HG03175 (cell line): ENCODE measurements at regions not wholly inside any gene's neighbourhood (a gene's known extent, or its start where the extent isn't known, plus 50 kb on each side); places are given as distances from the start of the nearest gene placed in this dataset.

Source experiments
- ATAC-seq: cut with Tn5 transposase; IDR thresholded peaks from one replicate; pipeline ENCODE4 v1.9.1; 2021; ENCODE audit warnings: mild to moderate bottlenecking, moderate library complexity; ENCODE audit not compliant: unreplicated experiment

DNA sequence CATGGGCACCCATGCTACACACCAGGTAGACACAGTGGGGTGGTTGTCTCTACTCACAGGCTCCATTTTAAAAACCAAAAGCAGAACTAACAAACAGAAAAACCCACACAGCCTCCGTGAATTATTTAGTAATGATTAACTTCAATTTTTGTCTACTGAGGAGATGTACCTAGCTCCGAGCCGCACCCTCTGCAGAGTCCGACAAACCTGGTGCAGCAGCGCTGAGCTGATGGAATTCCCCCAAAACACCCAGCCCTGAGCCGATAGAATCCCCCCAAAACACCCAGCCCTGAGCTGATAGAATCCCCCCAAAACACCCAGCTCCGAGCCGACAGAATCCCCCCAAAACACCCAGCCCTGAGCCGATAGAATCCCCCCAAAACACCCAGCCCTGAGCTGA, 927.0 kb downstream of the BRD1 start:
- no peak for ATAC-seq

GRCh38 chr22:48900327-48900597, 927.4 kb downstream of the BRD1 start:
- ATAC-seq, result no peak

GRCh38 chr22:48899523-48900326, 927.9 kb downstream of the BRD1 start:
- ATAC-seq, result no peak

DNA sequence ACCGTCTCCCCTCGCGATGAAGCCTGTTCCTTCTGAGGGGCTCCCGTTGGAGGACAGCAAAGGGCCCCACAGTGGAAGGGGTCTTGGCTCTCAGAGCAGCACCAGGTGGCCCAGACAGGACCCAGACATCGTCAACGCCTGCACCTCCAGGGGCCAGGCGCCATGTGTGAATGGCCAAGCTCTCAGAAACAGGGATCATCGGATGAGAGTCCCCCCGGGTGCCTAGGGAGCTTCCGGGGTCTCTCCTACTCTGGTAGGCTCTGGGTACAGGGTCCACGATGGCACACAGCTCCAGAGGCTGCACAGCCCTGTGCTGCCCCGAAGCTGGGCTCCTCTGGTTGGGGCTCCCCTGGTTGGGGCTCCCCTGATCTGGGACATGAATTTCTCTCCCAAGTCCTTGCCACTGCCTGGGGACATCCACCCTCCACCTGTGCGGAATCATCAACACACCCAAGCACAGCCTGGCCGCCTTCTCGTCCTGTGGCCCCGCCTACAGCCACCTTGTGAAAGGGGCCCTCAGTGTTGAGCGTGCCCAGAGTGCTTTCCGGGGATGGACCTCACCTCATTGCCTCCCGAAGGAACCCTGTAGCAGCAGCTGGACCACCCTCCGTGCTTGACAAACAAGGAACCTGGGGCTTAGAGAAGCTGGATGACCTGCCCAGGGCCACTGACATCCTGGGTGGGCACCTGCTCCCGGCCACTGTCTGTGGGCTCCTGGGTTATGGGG, 929.0 kb downstream of the BRD1 start:
- ATAC-seq, result no peak

DNA sequence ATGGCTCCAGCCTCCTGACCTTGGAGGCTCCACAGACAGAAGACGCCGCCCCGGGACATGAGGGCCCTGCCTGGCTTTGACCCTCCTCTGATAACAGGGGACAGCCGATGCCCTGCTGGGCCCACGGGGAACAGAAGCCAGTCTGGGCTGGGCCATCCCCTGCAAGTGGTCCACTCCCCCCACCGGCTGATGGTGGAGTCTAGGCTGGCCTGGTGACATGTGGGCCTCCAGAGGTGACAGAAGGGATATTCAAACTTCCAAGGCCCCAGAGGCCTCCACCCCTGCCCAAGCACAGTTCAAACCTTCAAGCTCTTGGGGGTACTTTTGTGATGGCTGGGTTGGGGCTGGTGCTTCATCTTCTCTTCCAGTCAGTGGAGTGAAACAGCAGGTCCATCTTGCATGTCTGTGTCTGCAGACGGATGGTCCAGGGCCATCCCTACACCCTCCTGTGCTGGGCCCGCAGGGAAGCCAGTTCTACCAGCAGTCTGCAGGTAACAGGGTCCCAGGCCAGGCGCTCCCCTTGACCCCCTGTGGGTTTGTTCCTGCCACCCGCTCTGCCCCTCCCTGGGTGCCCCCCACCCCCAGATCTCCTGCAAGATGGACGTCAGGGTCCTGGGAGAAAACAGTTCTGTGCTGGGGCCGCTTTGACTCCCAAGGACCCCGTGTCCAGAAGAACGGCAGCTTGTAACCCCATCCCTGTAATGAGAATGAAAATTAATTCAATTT, 929.9 kb downstream of the BRD1 start:
- ATAC-seq, result no peak

DNA sequence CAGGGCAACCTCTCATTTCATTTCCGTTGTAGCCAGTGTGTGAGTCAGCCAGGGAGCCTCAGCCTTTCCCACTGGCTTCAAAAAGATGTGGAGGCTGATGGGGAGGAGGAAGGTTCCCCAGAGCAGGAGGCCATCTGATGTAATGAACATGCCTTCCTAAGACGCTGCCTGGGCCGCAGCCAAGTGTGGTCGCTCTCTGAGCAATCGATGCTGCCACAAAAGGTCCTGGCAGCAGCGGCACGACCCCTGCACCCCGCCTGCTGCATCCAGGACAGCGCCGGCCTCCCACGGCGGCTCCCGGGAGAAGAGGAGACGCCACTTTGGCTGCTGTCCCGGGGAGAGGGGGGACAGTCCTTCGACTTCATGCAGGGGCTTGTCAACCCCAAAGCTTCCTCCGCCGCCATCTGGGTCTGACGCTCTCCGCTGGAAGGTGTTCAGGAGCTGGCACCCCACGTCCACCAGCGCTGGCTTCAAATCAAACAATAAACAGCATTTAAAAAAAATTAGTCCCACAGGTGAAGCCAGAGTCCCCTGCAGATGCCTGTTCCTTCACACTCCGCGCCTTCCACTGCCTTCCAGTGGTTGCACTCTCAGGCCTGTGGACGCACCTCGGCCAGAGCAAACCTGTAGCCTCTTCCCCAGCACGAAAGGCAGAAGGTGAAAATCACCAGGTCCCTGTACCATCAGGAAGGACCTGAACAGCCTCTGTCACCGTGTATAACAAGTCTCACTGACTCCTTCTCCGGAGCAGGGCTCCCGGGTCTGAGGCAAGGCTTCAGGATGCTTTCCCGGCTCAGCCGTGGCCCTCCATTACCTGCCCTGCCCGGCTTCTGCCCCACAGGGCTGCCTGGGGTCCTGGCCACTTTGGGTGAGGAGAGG, 930.7 kb downstream of the BRD1 start:
- no peak for ATAC-seq

- no peak for ATAC-seq
Observed at GRCh38 chr22:48895831-48896765, 931.6 kb downstream of the BRD1 start.

GRCh38 chr22:48895336-48895735, 932.3 kb downstream of the BRD1 start:
- ATAC-seq, result no peak

DNA sequence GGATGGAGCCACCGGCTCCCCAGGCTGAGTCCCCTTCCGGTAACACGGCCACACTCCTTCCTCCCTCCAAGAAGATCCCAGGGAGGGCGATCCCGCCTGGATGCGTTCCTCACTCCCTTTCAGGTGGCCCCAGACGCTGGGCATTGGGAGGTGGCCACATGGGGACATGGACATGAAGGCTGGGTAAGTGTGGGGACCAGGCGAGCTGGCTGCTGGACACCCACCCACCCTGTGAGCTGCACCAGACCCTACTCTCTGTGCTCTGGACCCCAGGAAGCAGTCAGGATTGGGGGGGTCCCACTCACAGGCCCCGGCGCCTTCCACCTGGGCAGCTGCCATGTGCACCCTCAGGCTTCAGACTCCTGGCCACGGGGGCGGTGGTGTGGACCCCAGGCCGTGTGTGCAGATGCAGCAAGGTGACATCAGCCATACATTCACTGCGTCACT, 932.8 kb downstream of the BRD1 start:
- ATAC-seq, result no peak

DNA sequence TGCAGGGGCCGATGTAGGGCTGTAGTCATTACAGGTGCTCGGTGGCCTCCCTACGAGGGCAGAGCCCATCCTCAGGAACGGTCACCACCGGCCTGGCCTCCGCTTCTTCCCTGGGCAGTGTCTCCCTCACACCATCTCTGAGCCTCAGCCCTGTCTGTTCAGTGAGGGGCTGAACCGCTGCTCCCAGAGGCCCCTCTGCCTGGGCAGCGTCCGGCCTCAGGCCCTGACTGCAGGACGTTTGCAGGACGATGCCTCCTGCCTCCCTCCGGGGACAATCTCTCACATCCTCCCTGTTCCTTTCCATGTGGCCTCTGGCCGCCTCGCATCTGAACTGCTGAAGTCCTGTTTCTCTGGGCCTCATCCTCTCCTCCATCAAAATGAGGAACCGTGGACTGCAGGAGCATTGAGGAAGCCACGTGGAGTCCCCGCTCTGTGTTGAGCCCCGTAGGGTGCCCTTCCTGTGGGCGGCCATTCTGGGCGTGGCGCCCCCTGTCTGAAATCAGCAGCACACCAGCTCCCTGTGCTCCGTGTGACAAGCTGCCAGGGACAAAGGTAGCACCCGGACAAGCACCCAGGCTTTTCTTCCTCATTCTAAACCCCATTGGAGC, 933.5 kb downstream of the BRD1 start:
- ATAC-seq, result no peak

- no peak for ATAC-seq
Observed at GRCh38 chr22:48893288-48894063, 934.2 kb downstream of the BRD1 start.

DNA sequence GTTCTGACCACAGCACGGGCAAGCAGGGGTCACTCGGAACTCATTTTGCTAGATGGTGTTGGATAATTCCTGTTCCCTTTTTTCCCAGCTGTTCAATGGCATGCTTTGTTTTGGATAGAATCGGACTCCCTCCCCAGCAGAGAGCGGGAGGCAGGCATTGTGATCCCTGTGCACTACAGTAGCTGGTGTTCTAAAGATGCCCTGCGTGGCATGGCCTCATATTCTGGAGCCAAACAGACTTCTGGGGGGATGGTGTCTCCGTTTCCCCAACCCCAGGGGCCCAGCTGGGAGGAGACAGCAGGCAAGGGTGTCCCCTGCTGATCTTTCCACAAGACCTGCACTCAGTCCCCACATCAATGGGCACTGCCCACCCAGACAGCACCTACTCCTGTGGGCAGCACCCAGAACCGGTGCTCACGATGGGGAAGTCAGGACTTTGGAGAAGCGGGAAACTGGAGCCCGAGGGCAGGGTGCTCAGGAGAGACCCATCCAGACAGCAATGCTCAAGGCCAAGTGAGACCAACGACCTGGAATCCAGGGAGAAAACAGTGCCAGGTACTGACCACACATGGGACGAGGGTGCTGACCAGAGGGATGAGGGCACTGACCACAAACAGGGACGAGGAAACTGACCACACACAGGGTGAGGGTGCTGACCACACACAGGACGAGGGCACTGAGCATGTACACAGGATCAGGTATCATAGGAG, 934.9 kb downstream of the BRD1 start:
- no peak for ATAC-seq

DNA sequence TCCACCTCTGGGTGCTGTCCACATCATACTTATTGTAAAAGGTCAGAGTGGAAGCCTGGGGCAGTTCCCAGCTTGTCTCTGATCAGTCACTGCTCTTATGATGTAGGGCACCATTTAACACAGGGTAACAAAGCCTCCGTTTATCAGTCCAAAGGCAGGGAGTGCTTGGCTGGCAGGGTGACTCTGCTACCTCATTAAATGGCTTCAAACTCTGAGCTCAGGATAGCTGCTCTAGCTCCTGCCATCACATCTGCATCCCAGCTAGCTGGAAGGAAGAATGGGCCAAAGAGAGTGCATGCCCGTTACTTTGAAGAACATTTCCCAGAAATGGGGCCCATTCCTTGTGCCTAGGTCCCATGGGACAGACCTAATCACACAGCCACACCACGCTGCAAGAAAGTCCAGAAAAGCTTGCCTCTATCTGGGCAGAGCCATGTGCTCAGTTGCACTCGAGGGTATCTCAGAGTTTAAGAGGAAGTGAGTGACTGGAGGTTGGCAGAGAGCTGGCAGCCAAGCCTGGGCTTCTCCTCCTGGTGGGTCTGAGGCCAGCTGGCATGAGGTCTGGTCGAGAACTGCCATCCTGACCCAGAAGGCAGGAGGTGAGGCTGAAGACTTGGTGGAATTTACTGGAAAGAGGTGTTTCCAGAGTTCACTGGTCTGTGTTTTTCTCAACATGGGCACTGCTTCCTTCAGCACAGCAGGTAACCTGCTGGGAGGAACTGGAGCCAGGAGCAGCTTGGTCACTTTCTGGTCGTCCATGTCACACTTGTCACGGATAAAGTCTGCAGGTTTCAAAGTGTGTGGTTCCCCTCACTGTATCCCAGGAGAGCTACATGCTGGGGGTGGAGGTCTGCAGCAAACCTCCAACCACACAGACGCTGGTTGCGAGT, 935.7 kb downstream of the BRD1 start:
- no peak for ATAC-seq

DNA sequence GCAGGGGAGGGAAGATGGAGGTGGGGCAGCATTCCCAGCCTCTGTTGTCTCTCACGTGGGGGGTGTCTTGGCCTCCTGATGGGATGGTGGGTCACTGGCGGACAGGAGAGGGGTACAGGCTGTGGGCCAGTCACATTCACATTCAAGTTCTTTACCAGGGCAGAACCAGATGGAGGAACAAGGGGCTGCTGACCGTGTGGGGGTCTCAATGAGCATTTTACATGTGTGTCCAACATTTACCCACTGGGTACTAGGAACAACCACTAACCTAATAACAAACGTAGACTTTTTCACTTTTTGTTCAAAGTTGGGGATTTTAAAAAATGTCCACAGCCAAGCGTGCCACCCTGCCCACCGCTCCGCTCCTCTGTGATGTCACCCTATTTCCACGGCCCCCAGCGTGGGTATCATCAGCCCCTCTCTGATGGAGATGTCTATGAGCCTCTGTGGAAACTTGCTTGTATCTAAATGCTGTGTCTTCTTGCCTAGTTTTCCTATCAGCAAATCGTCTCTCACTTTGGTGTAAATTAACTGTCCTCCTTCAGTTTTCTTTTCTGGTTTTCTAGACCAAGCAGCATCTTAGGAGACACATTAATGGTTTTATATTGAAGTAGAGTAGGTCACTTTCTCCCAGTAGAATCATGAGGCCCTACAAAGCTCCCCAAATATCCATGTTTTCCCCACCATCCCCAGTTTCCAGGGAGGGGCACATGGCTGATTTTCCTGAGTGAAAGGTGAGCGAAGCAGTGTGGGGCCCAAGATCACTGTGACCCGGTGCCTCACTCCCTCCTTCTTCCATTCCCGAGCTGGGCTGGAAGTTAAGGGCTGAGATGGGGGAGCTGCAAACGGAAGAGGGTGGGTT, 936.7 kb downstream of the BRD1 start:
- no peak for ATAC-seq

DNA sequence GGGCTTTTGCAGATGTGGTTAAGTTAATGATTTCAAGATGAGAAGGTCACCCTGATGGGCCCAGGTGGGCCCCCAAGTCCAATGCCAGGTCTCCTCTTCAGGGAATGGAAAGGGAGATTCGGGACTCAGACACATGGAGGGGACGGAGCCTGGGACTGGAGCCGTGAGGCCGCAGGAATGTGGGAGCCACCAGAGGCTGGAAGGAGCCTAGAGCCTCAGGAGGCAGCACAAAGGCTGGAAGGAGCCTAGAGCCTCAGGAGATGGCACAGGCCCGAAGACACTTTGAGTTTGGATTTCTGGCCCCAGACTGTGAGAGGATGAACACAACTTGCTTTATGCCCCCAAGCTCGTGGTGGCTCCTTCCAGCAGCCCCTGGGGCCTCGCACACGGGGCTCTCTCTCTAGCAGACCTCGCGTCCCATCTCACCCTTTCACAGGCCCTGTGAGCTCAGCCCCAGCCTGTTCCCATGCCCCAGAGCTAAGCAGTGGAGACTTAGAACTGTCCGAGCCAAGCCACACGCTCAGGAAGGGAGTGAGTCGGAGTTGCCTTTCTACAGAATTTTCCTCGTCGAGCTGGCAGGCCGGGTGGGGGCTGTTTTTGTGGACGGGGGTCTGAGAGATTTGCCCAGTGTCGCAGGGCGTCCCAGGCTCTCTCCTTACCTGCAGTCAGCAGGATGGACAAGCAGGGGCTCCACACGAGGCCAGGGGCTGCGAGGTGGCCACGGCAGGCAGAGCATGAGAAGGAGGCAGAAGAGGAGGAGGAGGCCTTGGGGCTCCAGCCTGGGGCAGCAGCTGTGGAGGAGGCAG, 937.6 kb downstream of the BRD1 start:
- ATAC-seq, result no peak
